SK-N-SH (cell line): ENCODE measurements at regions not wholly inside any gene's neighbourhood (a gene's known extent, or its start where the extent isn't known, plus 50 kb on each side); places are given as distances from the start of the nearest gene placed in this dataset.

Experiments used
- CTCF ChIA-PET: fragments of 300-600, 350-600 bp; formaldehyde crosslinking; extraction: SDS; loops from one replicate; lab custom pipeline; 2021; lab: Yijun Ruan, JAX
- POLR2A ChIA-PET: fragments of 350-600 bp; sonication (Branson Sonifier 250); formaldehyde crosslinking; extraction: SDS; loops from one replicate; lab custom pipeline; 2020; ENCODE audit warnings: antibody characterized with exemption, inconsistent platforms; lab: Yijun Ruan, JAX
- DNase-seq: peaks from one replicate; pipeline ENCODE4 v3.0.0; 2012
- H2AFZ ChIP-seq: fragments of 200-600 bp; sonication (generic); 2 replicates; pipeline ENCODE4 v1.8.1; 2016; ENCODE audit warnings: antibody characterized with exemption, mild to moderate bottlenecking, low read depth
- H3F3A ChIP-seq: fragments of 200-600 bp; sonication (generic); replicated peaks from 2 replicates; pipeline ENCODE3; 2016; ENCODE audit warnings: antibody characterized with exemption, mild to moderate bottlenecking; ENCODE audit not compliant: insufficient read depth
- H3K27ac ChIP-seq, 2 experiments: fragments of 200-500 bp in 1 of 2; fragments of 200-600 bp in 1 of 2; sonication (Bioruptor generic) in 1 of 2; sonication (generic), shearing (Covaris generic) in 1 of 2; 2 replicates each; pipeline versions ENCODE4 v1.5.1 to v1.6.1; 2014 to 2016; ENCODE audit warnings: low read depth in 2 of 2, inconsistent platforms in 1 of 2, low read length in 1 of 2, mild to moderate bottlenecking in 1 of 2, mixed read lengths in 1 of 2
- H3K27me3 ChIP-seq: fragments of 200-600 bp; sonication (generic), shearing (Covaris generic); 2 replicates; pipeline ENCODE4 v1.6.1; 2016; ENCODE audit warnings: mixed run types; ENCODE audit not compliant: insufficient read depth
- H3K36me3 ChIP-seq, 2 experiments: fragments of 200-500 bp in 1 of 2; fragments of 200-600 bp in 1 of 2; sonication (Bioruptor generic) in 1 of 2; sonication (generic) in 1 of 2; replicated peaks in 1 of 2; 2 replicates each; pipeline versions ENCODE3 to v1.5.1; 2014 to 2016; ENCODE audit warnings: low read length in 1 of 2, mild to moderate bottlenecking in 1 of 2; ENCODE audit not compliant: insufficient read depth in 2 of 2, control insufficient read depth in 1 of 2
- H3K4me1 ChIP-seq, 2 experiments: fragments of 200-500 bp in 1 of 2; fragments of 200-600 bp in 1 of 2; sonication (Bioruptor generic) in 1 of 2; sonication (generic), shearing (Covaris generic) in 1 of 2; 2 replicates each; pipeline versions ENCODE4 v1.5.1 to v1.6.1; 2014 to 2016; ENCODE audit warnings: low read depth in 1 of 2, low read length in 1 of 2, mixed run types in 1 of 2; ENCODE audit not compliant: insufficient read depth in 2 of 2, control insufficient read depth in 1 of 2
- H3K4me2 ChIP-seq: fragments of 200-600 bp; sonication (generic), shearing (Covaris generic); 2 replicates; pipeline ENCODE4 v1.6.1; 2017; ENCODE audit warnings: mixed run types
- H3K4me3 ChIP-seq, 2 experiments: fragments of 200-500 bp in 1 of 2; fragments of 200-600 bp in 1 of 2; sonication (Bioruptor generic) in 1 of 2; sonication (generic), shearing (Covaris generic) in 1 of 2; 2 replicates each; pipeline versions ENCODE4 v1.5.1 to v1.8.1; 2014 to 2016; ENCODE audit warnings: low read depth in 2 of 2, inconsistent platforms in 1 of 2, low read length in 1 of 2, mild to moderate bottlenecking in 1 of 2, mixed read lengths in 1 of 2, moderate library complexity in 1 of 2
- H3K79me2 ChIP-seq: fragments of 200-600 bp; sonication (generic); 2 replicates; pipeline ENCODE4 v1.8.1; 2017; ENCODE audit warnings: mild to moderate bottlenecking; ENCODE audit not compliant: insufficient read depth
- H3K9ac ChIP-seq: fragments of 200-600 bp; sonication (generic); 2 replicates; pipeline ENCODE4 v1.6.1; 2017; ENCODE audit warnings: mixed run types
- H3K9me2 ChIP-seq: fragments of 200-600 bp; sonication (generic); 2 replicates; pipeline ENCODE4 v1.6.1; 2017; ENCODE audit warnings: mixed run types
- H3K9me3 ChIP-seq: fragments of 200-600 bp; sonication (generic); 2 replicates; pipeline ENCODE4 v1.6.1; 2017; ENCODE audit warnings: mixed run types, mild to moderate bottlenecking, moderate library complexity
- H4K20me1 ChIP-seq: fragments of 200-600 bp; sonication (generic); 2 replicates; pipeline ENCODE4 v1.6.1; 2017; ENCODE audit warnings: mild to moderate bottlenecking, mixed run types; ENCODE audit not compliant: insufficient read depth
- CHD2 ChIP-seq: fragments of 150-350 bp; IDR thresholded peaks from 2 replicates; pipeline ENCODE4 v1.6.1; 2018; ENCODE audit warnings: low read length; ENCODE audit not compliant: partially characterized antibody
- CTCF ChIP-seq: fragments of 200-600 bp; sonication (generic); IDR thresholded peaks from 2 replicates; pipeline ENCODE4 v1.6.1; 2017; ENCODE audit warnings: antibody characterized with exemption, mild to moderate bottlenecking, moderate library complexity
- EP300 ChIP-seq, 2 experiments: IDR thresholded peaks; 2 replicates each; pipeline versions ENCODE4 v1.4.0 to v1.6.1; 2012; ENCODE audit warnings: borderline replicate concordance in 1 of 2, low read depth in 1 of 2, low read length in 1 of 2
- FOSL2 ChIP-seq: IDR thresholded peaks from 2 replicates; pipeline ENCODE4 v1.4.0; 2012; ENCODE audit warnings: low read depth, mild to moderate bottlenecking, moderate library complexity, borderline replicate concordance
- FOXJ3 ChIP-seq: sonication (generic); formaldehyde crosslinking; IDR thresholded peaks from 2 replicates; pipeline ENCODE4 v1.5.1; 2020; ENCODE audit warnings: mild to moderate bottlenecking, missing genetic modification reagents
- GATA2 ChIP-seq: sonication (generic); formaldehyde crosslinking; IDR thresholded peaks from 2 replicates; pipeline ENCODE4 v1.5.0; 2020; ENCODE audit warnings: mild to moderate bottlenecking, missing genetic modification reagents
- MAX ChIP-seq: IDR thresholded peaks from 2 replicates; pipeline ENCODE4 v1.4.0; 2012; ENCODE audit warnings: low read depth
- NFIC ChIP-seq: IDR thresholded peaks from 2 replicates; pipeline ENCODE4 v1.4.0; 2012; ENCODE audit warnings: borderline replicate concordance
- NRF1 ChIP-seq: IDR thresholded peaks from 2 replicates; pipeline ENCODE4 v1.6.1; 2012; ENCODE audit warnings: low read depth, mild to moderate bottlenecking, low read length
- RCOR1 ChIP-seq: fragments of 150-350 bp; IDR thresholded peaks from 2 replicates; pipeline ENCODE4 v1.6.1; 2017; ENCODE audit warnings: antibody characterized with exemption, low read length
- RFX5 ChIP-seq: IDR thresholded peaks from 2 replicates; pipeline ENCODE4 v1.6.1; 2012; ENCODE audit warnings: mild to moderate bottlenecking, improper control_type of control experiment, low read length
- SMC3 ChIP-seq: IDR thresholded peaks from 2 replicates; pipeline ENCODE4 v1.6.1; 2012; ENCODE audit warnings: low read depth, low read length, improper control_type of control experiment
- TAF1 ChIP-seq: IDR thresholded peaks from 2 replicates; pipeline ENCODE4 v1.6.1; 2012; ENCODE audit warnings: low read depth, mild to moderate bottlenecking, low read length, moderate library complexity, borderline replicate concordance
- USF1 ChIP-seq: IDR thresholded peaks from 2 replicates; pipeline ENCODE4 v1.4.0; 2012; ENCODE audit warnings: low read depth, borderline replicate concordance
- YY1 ChIP-seq: IDR thresholded peaks from 2 replicates; pipeline ENCODE4 v1.4.0; 2012; ENCODE audit warnings: low read depth, mild to moderate bottlenecking
- WGBS: methylation state at CpG from one replicate; pipeline ENCODE4 v1.1.6; 2017; ENCODE audit warnings: low lambda C conversion rate; 5-methylcytosine and 5-hydroxymethylcytosine counted together
- TF ChIP-seq, protein P1 (sequence below): IDR thresholded peaks from 2 replicates; pipeline ENCODE4 v1.6.1; 2012; ENCODE audit warnings: mild to moderate bottlenecking, low read depth, low read length, moderate library complexity

DNA sequence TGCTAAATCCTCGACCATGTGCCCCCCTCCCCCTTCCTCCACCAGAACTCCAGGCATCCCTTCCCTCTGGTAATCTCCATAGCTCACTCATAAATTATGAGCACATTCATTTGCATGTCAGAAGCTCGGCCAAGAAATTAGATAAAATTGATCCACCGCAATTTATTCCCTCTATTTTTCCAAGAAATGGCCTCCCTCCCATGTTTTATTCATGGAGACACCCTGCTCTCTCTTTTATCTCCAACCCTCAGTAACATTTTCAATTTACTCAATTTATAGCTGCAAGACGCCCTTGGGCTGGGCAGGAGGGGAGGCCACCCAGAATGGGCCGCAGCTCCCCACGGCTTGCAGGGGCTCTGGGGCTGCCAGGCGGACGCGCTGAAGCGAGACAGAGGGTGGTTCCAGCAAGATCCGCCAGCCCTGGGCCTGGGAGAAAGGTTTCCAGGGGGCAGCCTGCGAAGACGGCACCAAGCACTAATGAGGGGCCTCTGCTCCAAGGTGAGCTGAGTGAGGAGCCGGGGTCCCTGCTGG, 54.7 kb upstream of the ZNF423 start:
- H3K9ac ChIP-seq: no peak overlapping the region
- POLR2A ChIA-PET: no interaction called here

DNA sequence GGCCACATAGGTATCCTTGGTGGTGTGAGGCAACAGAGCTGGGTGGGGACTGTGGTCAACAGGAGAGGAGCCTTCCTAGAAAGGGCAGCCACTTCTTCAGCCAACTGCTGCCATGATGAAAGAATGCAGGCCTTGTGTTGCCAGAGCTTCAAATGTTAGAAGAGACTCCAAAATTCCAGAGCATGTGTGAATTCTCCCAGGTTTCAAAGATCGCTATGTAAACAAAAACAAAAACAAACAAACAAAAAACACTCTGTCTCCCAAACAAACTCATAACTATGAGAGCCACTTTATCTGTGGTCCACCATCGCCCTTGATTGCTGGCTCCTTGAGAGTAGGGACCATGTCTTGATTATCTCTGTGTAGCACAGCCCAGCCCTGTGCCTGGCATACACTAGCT, 55.5 kb upstream of the ZNF423 start:
- Histone ChIP-seq H3K4me1 (peaks cover 0 to 9% of the 10 kb centered on the region in 2 experiments; a peak in 1 of 4 replicates), H3K9me3 (no peaks in the 10 kb centered on the region), H3F3A (no peaks in the 10 kb centered on the region), H3K27me3 (no peaks in the 10 kb centered on the region; the same call in 1 of the 2 replicates), H3K9me2 (no peaks in the 10 kb centered on the region), H2AFZ (no peak overlapping the region), H3K79me2 (no peaks in the 10 kb centered on the region), H3K9ac (no peak overlapping the region), H4K20me1 (no peaks in the 10 kb centered on the region), H3K27ac (no peak overlapping the region), H3K36me3 (no peaks in the 10 kb centered on the region), H3K4me2 (no peak overlapping the region), H3K4me3 (no peak overlapping the region)
- WGBS: 43% methylated on average over 2 of the region's 2 CpGs
- no peak for DNase-seq
- ChIA-PET POLR2A (no interaction called here), CTCF (interaction anchor here (1.2 to 7.3 kb wide), 4 partner anchors 11 to 54 kb away, joined by 3 to 49 read pairs (median 8); no protein-coding TSS in a partner anchor)
- TF ChIP-seq CTCF (no peak), NRF1 (no peak), FOXJ3 (CRISPR knock-in tag) (no peak), NFIC (no peak), YY1 (no peak), EP300 (IDR thresholded peaks at IDR 0.05; ENCODE audit: borderline replicate concordance in 1 of 2, low read depth in 1 of 2, low read length in 1 of 2) (no peak), TAF1 (no peak), MAX (no peak), CHD2 (no peak), FOSL2 (no peak), RFX5 (no peak), RCOR1 (no peak), USF1 (no peak)

More for the DNA sequence above, 54.7 kb upstream of the ZNF423 start:
- no peak overlapping the region for H3K4me3 ChIP-seq
- H3K9me2 ChIP-seq: no peaks in the 10 kb centered on the region
- peaks cover 0 to 9% of the 10 kb centered on the region in 2 experiments; a peak in 1 of 4 replicates for H3K4me1 ChIP-seq
- no peaks in the 10 kb centered on the region for H3K79me2 ChIP-seq
- H3K4me2 ChIP-seq: no peak overlapping the region
- H3K27ac ChIP-seq: no peak overlapping the region
- H3K36me3 ChIP-seq: no peaks in the 10 kb centered on the region
- no peaks in the 10 kb centered on the region for H3K9me3 ChIP-seq
- DNase-seq: peak; percentile 67
- CTCF ChIA-PET: interaction anchor here (0.8 to 7.3 kb wide), 4 partner anchors 12 to 505 kb away, joined by 3 to 49 read pairs (median 8); no protein-coding TSS in a partner anchor
- TF ChIP-seq YY1: no peak
- no peak for TF ChIP-seq RFX5
- TF ChIP-seq NFIC: no peak
- TF ChIP-seq SMC3: no peak
- TF ChIP-seq GATA2: peak; percentile 20; the same call in 1 of the 2 replicates
- TF ChIP-seq, protein P1, sequence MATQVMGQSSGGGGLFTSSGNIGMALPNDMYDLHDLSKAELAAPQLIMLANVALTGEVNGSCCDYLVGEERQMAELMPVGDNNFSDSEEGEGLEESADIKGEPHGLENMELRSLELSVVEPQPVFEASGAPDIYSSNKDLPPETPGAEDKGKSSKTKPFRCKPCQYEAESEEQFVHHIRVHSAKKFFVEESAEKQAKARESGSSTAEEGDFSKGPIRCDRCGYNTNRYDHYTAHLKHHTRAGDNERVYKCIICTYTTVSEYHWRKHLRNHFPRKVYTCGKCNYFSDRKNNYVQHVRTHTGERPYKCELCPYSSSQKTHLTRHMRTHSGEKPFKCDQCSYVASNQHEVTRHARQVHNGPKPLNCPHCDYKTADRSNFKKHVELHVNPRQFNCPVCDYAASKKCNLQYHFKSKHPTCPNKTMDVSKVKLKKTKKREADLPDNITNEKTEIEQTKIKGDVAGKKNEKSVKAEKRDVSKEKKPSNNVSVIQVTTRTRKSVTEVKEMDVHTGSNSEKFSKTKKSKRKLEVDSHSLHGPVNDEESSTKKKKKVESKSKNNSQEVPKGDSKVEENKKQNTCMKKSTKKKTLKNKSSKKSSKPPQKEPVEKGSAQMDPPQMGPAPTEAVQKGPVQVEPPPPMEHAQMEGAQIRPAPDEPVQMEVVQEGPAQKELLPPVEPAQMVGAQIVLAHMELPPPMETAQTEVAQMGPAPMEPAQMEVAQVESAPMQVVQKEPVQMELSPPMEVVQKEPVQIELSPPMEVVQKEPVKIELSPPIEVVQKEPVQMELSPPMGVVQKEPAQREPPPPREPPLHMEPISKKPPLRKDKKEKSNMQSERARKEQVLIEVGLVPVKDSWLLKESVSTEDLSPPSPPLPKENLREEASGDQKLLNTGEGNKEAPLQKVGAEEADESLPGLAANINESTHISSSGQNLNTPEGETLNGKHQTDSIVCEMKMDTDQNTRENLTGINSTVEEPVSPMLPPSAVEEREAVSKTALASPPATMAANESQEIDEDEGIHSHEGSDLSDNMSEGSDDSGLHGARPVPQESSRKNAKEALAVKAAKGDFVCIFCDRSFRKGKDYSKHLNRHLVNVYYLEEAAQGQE: no peak
- TF ChIP-seq FOXJ3 (CRISPR knock-in tag): no peak
- TF ChIP-seq, all 33 proteins: peak for 1
- no peaks in the 10 kb centered on the region; the same call in 1 of the 2 replicates for H3K27me3 ChIP-seq
- 39% methylated on average over 9 of the region's 14 CpGs for WGBS
- no peaks in the 10 kb centered on the region for H3F3A ChIP-seq
- H2AFZ ChIP-seq: no peak overlapping the region
- no peaks in the 10 kb centered on the region for H4K20me1 ChIP-seq
